ENCODE measurements at regions not wholly inside any gene's neighbourhood (a gene's known extent, or its start where the extent isn't known, plus 50 kb on each side); places are given as distances from the start of the nearest gene placed in this dataset.

- ATAC-seq (no peak), DNase-seq (no peak)
- Histone ChIP-seq H3K27ac (no peak overlapping the region), H3K9me3 (no peaks in the 10 kb centered on the region), H3K4me3 (no peak overlapping the region), H3K4me1 (no peaks in the 10 kb centered on the region), H3K36me3 (no peaks in the 10 kb centered on the region), H3K27me3 (no peaks in the 10 kb centered on the region)
- in situ Hi-C loops (cut with MboI; ENCODE audit: low sequenced_read_pairs in 4 of 4) = no loop called here
- TF ChIP-seq CTCF (IDR thresholded peaks at IDR 0.05 in 4 of 5, conservative IDR thresholded peaks at IDR 0.05 in 1 of 5) = no peak
- no peak for TF ChIP-seq POLR2A (IDR thresholded peaks at IDR 0.05)
- intact Hi-C loops (cut with DNase I; ENCODE audit: low total_unique reads) = no loop called here
Measured at GRCh38 chr4:133968174-133968573, 233.4 kb downstream of the PABPC4L start.

GRCh38 chr4:133960975-133961374 lies 240.6 kb downstream of the PABPC4L start:
- in situ Hi-C loops (cut with MboI; ENCODE audit: low sequenced_read_pairs in 4 of 4) = no loop called here
- Histone ChIP-seq H3K9me3 (no peaks in the 10 kb centered on the region), H3K4me1 (no peaks in the 10 kb centered on the region), H3K27me3 (no peaks in the 10 kb centered on the region), H3K4me3 (no peak overlapping the region), H3K36me3 (no peaks in the 10 kb centered on the region), H3K27ac (no peak overlapping the region)
- TF ChIP-seq CTCF (IDR thresholded peaks at IDR 0.05 in 4 of 5, conservative IDR thresholded peaks at IDR 0.05 in 1 of 5) (no peak), POLR2A (IDR thresholded peaks at IDR 0.05) (no peak)
- DNase-seq (no peak), ATAC-seq (no peak)
- intact Hi-C loops (cut with DNase I; ENCODE audit: low total_unique reads) = no loop called here

GRCh38 chr4:133943081-133943480 lies 258.5 kb downstream of the PABPC4L start:
- in situ Hi-C loops (cut with MboI; ENCODE audit: low sequenced_read_pairs in 4 of 4) = no loop called here
- no peaks in the 10 kb centered on the region for H3K9me3 ChIP-seq
- intact Hi-C loops (cut with DNase I; ENCODE audit: low total_unique reads) = no loop called here
- no peak overlapping the region for H3K27ac ChIP-seq
- no peaks in the 10 kb centered on the region for H3K4me1 ChIP-seq
- DNase-seq (no peak), ATAC-seq (no peak)
- H3K4me3 ChIP-seq = no peak overlapping the region
- H3K27me3 ChIP-seq = no peaks in the 10 kb centered on the region
- TF ChIP-seq CTCF (IDR thresholded peaks at IDR 0.05 in 4 of 5, conservative IDR thresholded peaks at IDR 0.05 in 1 of 5) (no peak), POLR2A (IDR thresholded peaks at IDR 0.05) (no peak)
- no peaks in the 10 kb centered on the region for H3K36me3 ChIP-seq

GRCh38 chr4:133938061-133938460 lies 263.5 kb downstream of the PABPC4L start:
- Histone ChIP-seq H3K27ac (no peak overlapping the region), H3K9me3 (no peaks in the 10 kb centered on the region), H3K27me3 (no peaks in the 10 kb centered on the region), H3K4me3 (no peak overlapping the region), H3K36me3 (no peaks in the 10 kb centered on the region), H3K4me1 (no peaks in the 10 kb centered on the region)
- DNase-seq = no peak
- no peak for ATAC-seq
- no peak for TF ChIP-seq POLR2A (IDR thresholded peaks at IDR 0.05)
- TF ChIP-seq CTCF (IDR thresholded peaks at IDR 0.05 in 4 of 5, conservative IDR thresholded peaks at IDR 0.05 in 1 of 5) = no peak
- in situ Hi-C loops (cut with MboI; ENCODE audit: low sequenced_read_pairs in 4 of 4) (no loop called here), intact Hi-C loops (cut with DNase I; ENCODE audit: low total_unique reads) (no loop called here)

GRCh38 chr4:133929531-133930239 lies 271.9 kb downstream of the PABPC4L start:
- Histone ChIP-seq H3K27me3 (no peaks in the 10 kb centered on the region), H3K36me3 (no peaks in the 10 kb centered on the region), H3K4me1 (no peaks in the 10 kb centered on the region), H3K9me3 (no peaks in the 10 kb centered on the region), H3K27ac (no peak overlapping the region), H3K4me3 (no peak overlapping the region)
- intact Hi-C loops (cut with DNase I; ENCODE audit: low total_unique reads) (no loop called here), in situ Hi-C loops (cut with MboI; ENCODE audit: low sequenced_read_pairs in 4 of 4) (no loop called here)
- DNase-seq (no peak), ATAC-seq (no peak)
- TF ChIP-seq CTCF (IDR thresholded peaks at IDR 0.05 in 4 of 5, conservative IDR thresholded peaks at IDR 0.05 in 1 of 5) (no peak), POLR2A (IDR thresholded peaks at IDR 0.05) (no peak)
